ENCODE measurements at regions not wholly inside any gene's neighbourhood (a gene's known extent, or its start where the extent isn't known, plus 50 kb on each side); places are given as distances from the start of the nearest gene placed in this dataset.

DNA sequence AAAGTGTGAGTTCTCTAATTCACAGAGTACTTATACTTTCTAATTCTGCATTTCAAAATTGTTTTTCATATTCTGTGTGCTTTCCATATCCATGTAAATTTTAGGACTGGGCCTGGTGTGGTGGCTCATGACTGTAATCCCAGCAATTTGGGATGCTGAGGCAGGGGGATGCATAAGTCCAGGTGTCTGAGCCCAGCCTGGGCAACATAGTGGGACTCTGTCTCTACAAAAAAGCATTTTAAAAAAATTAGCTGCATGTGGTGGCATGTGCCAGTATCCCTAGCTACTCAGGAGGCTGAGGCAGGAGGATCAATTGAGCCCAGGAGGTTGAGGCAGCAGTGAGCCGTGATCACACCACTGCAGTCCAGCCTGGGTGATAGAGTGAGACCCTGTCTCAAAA lies 382.6 kb upstream of the AKR1E2 start:
- TF ChIP-seq, protein P1, sequence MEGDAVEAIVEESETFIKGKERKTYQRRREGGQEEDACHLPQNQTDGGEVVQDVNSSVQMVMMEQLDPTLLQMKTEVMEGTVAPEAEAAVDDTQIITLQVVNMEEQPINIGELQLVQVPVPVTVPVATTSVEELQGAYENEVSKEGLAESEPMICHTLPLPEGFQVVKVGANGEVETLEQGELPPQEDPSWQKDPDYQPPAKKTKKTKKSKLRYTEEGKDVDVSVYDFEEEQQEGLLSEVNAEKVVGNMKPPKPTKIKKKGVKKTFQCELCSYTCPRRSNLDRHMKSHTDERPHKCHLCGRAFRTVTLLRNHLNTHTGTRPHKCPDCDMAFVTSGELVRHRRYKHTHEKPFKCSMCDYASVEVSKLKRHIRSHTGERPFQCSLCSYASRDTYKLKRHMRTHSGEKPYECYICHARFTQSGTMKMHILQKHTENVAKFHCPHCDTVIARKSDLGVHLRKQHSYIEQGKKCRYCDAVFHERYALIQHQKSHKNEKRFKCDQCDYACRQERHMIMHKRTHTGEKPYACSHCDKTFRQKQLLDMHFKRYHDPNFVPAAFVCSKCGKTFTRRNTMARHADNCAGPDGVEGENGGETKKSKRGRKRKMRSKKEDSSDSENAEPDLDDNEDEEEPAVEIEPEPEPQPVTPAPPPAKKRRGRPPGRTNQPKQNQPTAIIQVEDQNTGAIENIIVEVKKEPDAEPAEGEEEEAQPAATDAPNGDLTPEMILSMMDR (IDR thresholded peaks at IDR 0.05), result no peak
- no peak for TF ChIP-seq EP300 (IDR thresholded peaks at IDR 0.05; ENCODE audit: low read depth)
